ENCODE measurements at regions not wholly inside any gene's neighbourhood (a gene's known extent, or its start where the extent isn't known, plus 50 kb on each side); places are given as distances from the start of the nearest gene placed in this dataset.

GRCh38 chr2:17179145-17179808 lies 339.0 kb downstream of the RAD51AP2 start:
- FAIRE-seq (no peak), DNase-seq (ENCODE audit: insufficient read length, low spot score) (no peak)
- TF ChIP-seq POLR2A (IDR thresholded peaks at IDR 0.05; ENCODE audit: low read depth, low read length) (no peak), PAX5 (IDR thresholded peaks at IDR 0.05; ENCODE audit: insufficient read depth, low read length, severe bottlenecking) (no peak), POLR2AphosphoS5 (IDR thresholded peaks at IDR 0.05; ENCODE audit: low read depth, low read length) (no peak), TAF1 (IDR thresholded peaks at IDR 0.05; ENCODE audit: low read depth, low read length) (no peak)

GRCh38 chr2:17177088-17177487 lies 341.2 kb downstream of the RAD51AP2 start:
- FAIRE-seq = no peak
- DNase-seq (ENCODE audit: insufficient read length, low spot score) = no peak
- TF ChIP-seq PAX5 (IDR thresholded peaks at IDR 0.05; ENCODE audit: insufficient read depth, low read length, severe bottlenecking) = no peak
- no peak for TF ChIP-seq SPI1 (IDR thresholded peaks at IDR 0.05; ENCODE audit: low read depth, low read length)
- TF ChIP-seq POLR2AphosphoS5 (IDR thresholded peaks at IDR 0.05; ENCODE audit: low read depth, low read length) = no peak
- no peak for TF ChIP-seq POLR2A (IDR thresholded peaks at IDR 0.05; ENCODE audit: low read depth, low read length)
- no peak for TF ChIP-seq TAF1 (IDR thresholded peaks at IDR 0.05; ENCODE audit: low read depth, low read length)
- no peak for TF ChIP-seq POU2F2 (IDR thresholded peaks at IDR 0.05; ENCODE audit: low read depth, low read length)

- FAIRE-seq (no peak), DNase-seq (ENCODE audit: insufficient read length, low spot score) (no peak)
- no peak for TF ChIP-seq POLR2A (IDR thresholded peaks at IDR 0.05; ENCODE audit: low read depth, low read length)
- TF ChIP-seq POLR2AphosphoS5 (IDR thresholded peaks at IDR 0.05; ENCODE audit: low read depth, low read length) = no peak
- TF ChIP-seq POU2F2 (IDR thresholded peaks at IDR 0.05; ENCODE audit: low read depth, low read length) = no peak
- no peak for TF ChIP-seq SPI1 (IDR thresholded peaks at IDR 0.05; ENCODE audit: low read depth, low read length)
- no peak for TF ChIP-seq PAX5 (IDR thresholded peaks at IDR 0.05; ENCODE audit: insufficient read depth, low read length, severe bottlenecking)
- TF ChIP-seq TAF1 (IDR thresholded peaks at IDR 0.05; ENCODE audit: low read depth, low read length) = no peak
These were observed 346.7 kb downstream of the RAD51AP2 start for GRCh38 chr2:17171446-17172049.

- FAIRE-seq = peak; percentile 41
- no peak for TF ChIP-seq POU2F2 (IDR thresholded peaks at IDR 0.05; ENCODE audit: low read depth, low read length)
- TF ChIP-seq TAF1 (IDR thresholded peaks at IDR 0.05; ENCODE audit: low read depth, low read length) = no peak
- TF ChIP-seq POLR2AphosphoS5 (IDR thresholded peaks at IDR 0.05; ENCODE audit: low read depth, low read length) = no peak
- TF ChIP-seq PAX5 (IDR thresholded peaks at IDR 0.05; ENCODE audit: insufficient read depth, low read length, severe bottlenecking) = no peak
- TF ChIP-seq SPI1 (IDR thresholded peaks at IDR 0.05; ENCODE audit: low read depth, low read length) = no peak
- TF ChIP-seq POLR2A (IDR thresholded peaks at IDR 0.05; ENCODE audit: low read depth, low read length) = no peak
- DNase-seq (ENCODE audit: insufficient read length, low spot score) = no peak
These were observed 351.7 kb downstream of the RAD51AP2 start for GRCh38 chr2:17166506-17166905.

GRCh38 chr2:17164550-17164949 lies 353.7 kb downstream of the RAD51AP2 start:
- no peak for FAIRE-seq
- TF ChIP-seq SPI1 (IDR thresholded peaks at IDR 0.05; ENCODE audit: low read depth, low read length) = no peak
- no peak for TF ChIP-seq POLR2AphosphoS5 (IDR thresholded peaks at IDR 0.05; ENCODE audit: low read depth, low read length)
- TF ChIP-seq TAF1 (IDR thresholded peaks at IDR 0.05; ENCODE audit: low read depth, low read length) = no peak
- no peak for DNase-seq (ENCODE audit: insufficient read length, low spot score)

GRCh38 chr2:17163638-17164037 lies 354.6 kb downstream of the RAD51AP2 start:
- no peak for DNase-seq (ENCODE audit: insufficient read length, low spot score)
- FAIRE-seq = no peak
- TF ChIP-seq TAF1 (IDR thresholded peaks at IDR 0.05; ENCODE audit: low read depth, low read length) = no peak
- TF ChIP-seq POU2F2 (IDR thresholded peaks at IDR 0.05; ENCODE audit: low read depth, low read length) = no peak
- TF ChIP-seq SPI1 (IDR thresholded peaks at IDR 0.05; ENCODE audit: low read depth, low read length) = no peak
- TF ChIP-seq POLR2AphosphoS5 (IDR thresholded peaks at IDR 0.05; ENCODE audit: low read depth, low read length) = no peak
- no peak for TF ChIP-seq POLR2A (IDR thresholded peaks at IDR 0.05; ENCODE audit: low read depth, low read length)
- no peak for TF ChIP-seq PAX5 (IDR thresholded peaks at IDR 0.05; ENCODE audit: insufficient read depth, low read length, severe bottlenecking)

GRCh38 chr2:17162713-17163112 lies 355.5 kb downstream of the RAD51AP2 start:
- TF ChIP-seq POLR2A (IDR thresholded peaks at IDR 0.05; ENCODE audit: low read depth, low read length) = no peak
- no peak for TF ChIP-seq PAX5 (IDR thresholded peaks at IDR 0.05; ENCODE audit: insufficient read depth, low read length, severe bottlenecking)
- no peak for TF ChIP-seq POU2F2 (IDR thresholded peaks at IDR 0.05; ENCODE audit: low read depth, low read length)
- FAIRE-seq (no peak), DNase-seq (ENCODE audit: insufficient read length, low spot score) (no peak)

GRCh38 chr2:17160594-17160993 lies 357.6 kb downstream of the RAD51AP2 start:
- TF ChIP-seq POLR2AphosphoS5 (IDR thresholded peaks at IDR 0.05; ENCODE audit: low read depth, low read length) (no peak), SPI1 (IDR thresholded peaks at IDR 0.05; ENCODE audit: low read depth, low read length) (0 out of 2 replicates have a peak, but pooled peaks have one; percentile 35)
- no peak for FAIRE-seq
- no peak for DNase-seq (ENCODE audit: insufficient read length, low spot score)

- TF ChIP-seq POLR2AphosphoS5 (IDR thresholded peaks at IDR 0.05; ENCODE audit: low read depth, low read length) (no peak), PAX5 (IDR thresholded peaks at IDR 0.05; ENCODE audit: insufficient read depth, low read length, severe bottlenecking) (no peak), POU2F2 (IDR thresholded peaks at IDR 0.05; ENCODE audit: low read depth, low read length) (no peak)
- DNase-seq (ENCODE audit: insufficient read length, low spot score) (no peak), FAIRE-seq (no peak)
These were observed 362.2 kb downstream of the RAD51AP2 start for GRCh38 chr2:17156086-17156485.

GRCh38 chr2:17149945-17150344 lies 368.3 kb downstream of the RAD51AP2 start:
- TF ChIP-seq PAX5 (IDR thresholded peaks at IDR 0.05; ENCODE audit: insufficient read depth, low read length, severe bottlenecking) (no peak), POLR2A (IDR thresholded peaks at IDR 0.05; ENCODE audit: low read depth, low read length) (no peak), TAF1 (IDR thresholded peaks at IDR 0.05; ENCODE audit: low read depth, low read length) (no peak), POU2F2 (IDR thresholded peaks at IDR 0.05; ENCODE audit: low read depth, low read length) (no peak), POLR2AphosphoS5 (IDR thresholded peaks at IDR 0.05; ENCODE audit: low read depth, low read length) (no peak), SPI1 (IDR thresholded peaks at IDR 0.05; ENCODE audit: low read depth, low read length) (no peak)
- no peak for DNase-seq (ENCODE audit: insufficient read length, low spot score)
- FAIRE-seq = no peak
